GM12878 (cell line): ENCODE measurements at regions not wholly inside any gene's neighbourhood (a gene's known extent, or its start where the extent isn't known, plus 50 kb on each side); places are given as distances from the start of the nearest gene placed in this dataset.

Experiments
- ATAC-seq: fragments of 200-7000 bp; cut with Tn5 transposase; 3 replicates; pipeline ENCODE4 v1.9.1; 2020; ENCODE audit warnings: mild to moderate bottlenecking, moderate library complexity
- BruUV-seq: library from RNA; stranded (reverse); fragments of 400-500 nt; replicated peaks from 2 replicates; lab custom pipeline; 2021; lab: Mats Ljungman, UMichigan
- CTCF ChIA-PET: fragments of 300-600 bp; sonication (Branson Sonifier 250); formaldehyde crosslinking; extraction: SDS; loops from one replicate; lab custom pipeline; 2021; ENCODE audit warnings: inconsistent platforms; lab: Yijun Ruan, JAX
- POLR2A ChIA-PET: fragments of 350-600 bp; formaldehyde crosslinking; extraction: SDS; loops from one replicate; lab custom pipeline; 2021; ENCODE audit warnings: inconsistent platforms; lab: Charles Lee
- RAD21 ChIA-PET: fragments of 300-600 bp; sonication (Branson Sonifier 250); formaldehyde crosslinking; loops from one replicate; lab custom pipeline; 2023; ENCODE audit warnings: antibody characterized with exemption; ENCODE audit not compliant: unreplicated experiment; lab: Charles Lee
- SMC1A ChIA-PET: fragments of 300-600 bp; sonication (Branson Sonifier 250); formaldehyde crosslinking; loops from one replicate; lab custom pipeline; 2023; ENCODE audit not compliant: unreplicated experiment, uncharacterized antibody; lab: Charles Lee
- DNase-seq: peaks from one replicate; pipeline ENCODE4 v3.0.0-alpha.2; 2011; ENCODE audit warnings: low read depth, low spot score
- FAIRE-seq: peaks from 3 replicates; lab custom pipeline; 2011; peaks lifted over from hg19 to GRCh38; lab: Jason Lieb, UNC
- H2AFZ ChIP-seq: 2 replicates; pipeline ENCODE4 v1.6.0; 2011; ENCODE audit warnings: low read depth, low read length, control low read depth; ENCODE audit not compliant: control insufficient read depth
- H3K27ac ChIP-seq: 2 replicates; pipeline ENCODE4 v1.5.1; 2011; ENCODE audit warnings: control low read depth; ENCODE audit not compliant: control insufficient read depth, insufficient read depth
- H3K27me3 ChIP-seq, 2 experiments: replicated peaks in 1 of 2; 2 replicates each; pipeline versions ENCODE4 v1.6.0 to v1.6.1; 2011; ENCODE audit warnings: low read length in 1 of 2; ENCODE audit not compliant: control insufficient read depth in 2 of 2, insufficient read depth in 2 of 2
- H3K36me3 ChIP-seq, 2 experiments: 2 replicates each; pipeline ENCODE4 v1.5.1; 2011; ENCODE audit warnings: low read length in 1 of 2; ENCODE audit not compliant: control insufficient read depth in 2 of 2, insufficient read depth in 2 of 2
- H3K4me1 ChIP-seq: 2 replicates; pipeline ENCODE4 v1.6.1; 2011; ENCODE audit warnings: mild to moderate bottlenecking, low read length, moderate library complexity, mixed read lengths; ENCODE audit not compliant: control insufficient read depth, insufficient read depth
- H3K4me2 ChIP-seq: 2 replicates; pipeline ENCODE4 v1.6.0; 2011; ENCODE audit warnings: control low read depth; ENCODE audit not compliant: control insufficient read depth, insufficient read depth
- H3K4me3 ChIP-seq: fragments of 200-600 bp; sonication (generic); 2 replicates; pipeline ENCODE4 v1.5.1; 2016
- H3K79me2 ChIP-seq: 2 replicates; pipeline ENCODE4 v1.6.0; 2011; ENCODE audit warnings: low read length; ENCODE audit not compliant: control insufficient read depth, insufficient read depth
- H3K9ac ChIP-seq: 2 replicates; pipeline ENCODE4 v1.8.0; 2011; ENCODE audit warnings: low read length, control low read depth, mixed read lengths; ENCODE audit not compliant: control insufficient read depth, insufficient read depth
- H3K9me3 ChIP-seq: replicated peaks from 3 replicates; pipeline ENCODE4 v1.5.1; 2011; ENCODE audit warnings: mild to moderate bottlenecking, low read length; ENCODE audit not compliant: control insufficient read depth, insufficient read depth
- H4K20me1 ChIP-seq: 2 replicates; pipeline ENCODE4 v1.6.0; 2011; ENCODE audit not compliant: control insufficient read depth, insufficient read depth
- MYB ChIP-seq: fragments of 150-350 bp; IDR thresholded peaks from 2 replicates; pipeline ENCODE4 v1.6.1; 2014; ENCODE audit warnings: mild to moderate bottlenecking, low read depth, low read length, borderline replicate concordance
- NFIC ChIP-seq: IDR thresholded peaks from 2 replicates; pipeline ENCODE4 v1.6.1; 2012; ENCODE audit warnings: low read depth, mild to moderate bottlenecking, inconsistent platforms, low read length, moderate library complexity
- NFYB ChIP-seq: IDR thresholded peaks from 2 replicates; pipeline ENCODE4 v1.6.1; 2011; ENCODE audit warnings: low read depth, mild to moderate bottlenecking, low read length, improper control_type of control experiment, moderate library complexity; ENCODE audit not compliant: insufficient read depth
- POLR2AphosphoS2 ChIP-seq: IDR thresholded peaks from 2 replicates; pipeline ENCODE4 v1.6.1; 2011; ENCODE audit warnings: low read depth, mild to moderate bottlenecking, low read length, improper control_type of control experiment, moderate library complexity
- RB1 ChIP-seq: fragments of 450-650 bp; formaldehyde crosslinking; IDR thresholded peaks from 2 replicates; pipeline ENCODE4 v1.6.1; 2017; ENCODE audit warnings: mild to moderate bottlenecking, borderline replicate concordance
- TAF1 ChIP-seq: IDR thresholded peaks from 2 replicates; pipeline ENCODE4 v1.6.1; 2011; ENCODE audit warnings: mild to moderate bottlenecking, low read depth, low read length, borderline replicate concordance
- TARDBP ChIP-seq: IDR thresholded peaks from 2 replicates; pipeline ENCODE4 v1.6.1; 2016; ENCODE audit warnings: borderline replicate concordance
- ZBTB11 ChIP-seq: fragments of 450-650 bp; formaldehyde crosslinking; IDR thresholded peaks from 2 replicates; pipeline ENCODE4 v1.5.0; 2022; ENCODE audit warnings: mild to moderate bottlenecking, missing genetic modification characterization
- ZNF217 ChIP-seq: fragments of 450-650 bp; IDR thresholded peaks from 2 replicates; pipeline ENCODE4 v1.6.1; 2017; ENCODE audit warnings: antibody characterized with exemption, mild to moderate bottlenecking
- WGBS: methylation state at CpG from one replicate; pipeline ENCODE4 v1.1.6; 2016; ENCODE audit warnings: low lambda C conversion rate; ENCODE audit not compliant: insufficient replicate concordance, insufficient coverage; ENCODE audit errors: missing lambda C conversion rate; 5-methylcytosine and 5-hydroxymethylcytosine counted together
- in situ Hi-C: fragments of 300-500 bp; cut with MboI; formaldehyde crosslinking; loops from 9 replicates; pipeline ENCODE4 v1.14.3; 2018; ENCODE audit warnings: mixed read lengths
- intact Hi-C: fragments of 100-400 bp; cut with micrococcal nuclease; formaldehyde crosslinking; loops from one replicate; pipeline ENCODE4 v1.14.2; 2022; ENCODE audit not compliant: unreplicated experiment

GRCh38 chr10:1895691-1896090 is 158.4 kb upstream of the ADARB2 start:
- FAIRE-seq (no peak), ATAC-seq (no peak), DNase-seq (no peak)
- Histone ChIP-seq H2AFZ (no peak overlapping the region), H3K79me2 (no peaks in the 10 kb centered on the region), H3K4me2 (no peak overlapping the region), H3K4me1 (no peaks in the 10 kb centered on the region), H3K36me3 (no peaks in the 10 kb centered on the region), H3K27me3 (no peaks in the 10 kb centered on the region), H3K4me3 (no peak overlapping the region), H3K9me3 (no peaks in the 10 kb centered on the region), H3K27ac (no peak overlapping the region), H3K9ac (no peak overlapping the region), H4K20me1 (no peaks in the 10 kb centered on the region)
- in situ Hi-C loops (no loop called here), intact Hi-C loops (no loop called here)
- ChIA-PET CTCF (no interaction called here), SMC1A (no interaction called here), POLR2A (no interaction called here), RAD21 (no interaction called here)
- no peak for TF ChIP-seq POLR2AphosphoS2
- TF ChIP-seq MYB, result no peak
- no peak for TF ChIP-seq RB1
- TF ChIP-seq NFIC, result no peak
- BruUV-seq, result no TSS peak
- WGBS, result 42% methylated on average over 9 of the region's 9 CpGs

- CTCF ChIA-PET, result no interaction called here
- Histone ChIP-seq H3K9ac (no peak overlapping the region), H3K36me3 (no peaks in the 10 kb centered on the region), H3K79me2 (no peaks in the 10 kb centered on the region), H3K27me3 (no peaks in the 10 kb centered on the region), H3K4me1 (no peaks in the 10 kb centered on the region), H4K20me1 (no peaks in the 10 kb centered on the region), H3K4me3 (no peak overlapping the region), H2AFZ (no peak overlapping the region), H3K4me2 (no peak overlapping the region), H3K9me3 (no peaks in the 10 kb centered on the region), H3K27ac (no peak overlapping the region)
- in situ Hi-C loops, result no loop called here
- intact Hi-C loops, result no loop called here
- no peak for DNase-seq
- FAIRE-seq, result no peak
- BruUV-seq, result no TSS peak
- RAD21 ChIA-PET, result no interaction called here
- no peak for ATAC-seq
- 66% methylated on average over 4 of the region's 4 CpGs for WGBS
- SMC1A ChIA-PET, result no interaction called here
- POLR2A ChIA-PET, result no interaction called here
- TF ChIP-seq ZNF217 (no peak), ZBTB11 (CRISPR knock-in tag) (no peak), TARDBP (no peak), NFYB (no peak), TAF1 (no peak)
Observed at GRCh38 chr10:1894912-1895311, 157.6 kb upstream of the ADARB2 start.
